ENCODE measurements at regions not wholly inside any gene's neighbourhood (a gene's known extent, or its start where the extent isn't known, plus 50 kb on each side); places are given as distances from the start of the nearest gene placed in this dataset.
"Not testable (repeated sequence)": the region's sequence is repeated elsewhere in the genome, so short reads cannot be mapped to it uniquely, and the experiment has no call there.

GRCh38 chr12:107493666-107494065, 191.9 kb upstream of the PWP1 start:
- no peak for DNase-seq (ENCODE audit: low read depth in 2 of 2)

GRCh38 chr12:107494331-107494730, 191.3 kb upstream of the PWP1 start:
- no peak for DNase-seq (ENCODE audit: low read depth in 2 of 2)

DNA sequence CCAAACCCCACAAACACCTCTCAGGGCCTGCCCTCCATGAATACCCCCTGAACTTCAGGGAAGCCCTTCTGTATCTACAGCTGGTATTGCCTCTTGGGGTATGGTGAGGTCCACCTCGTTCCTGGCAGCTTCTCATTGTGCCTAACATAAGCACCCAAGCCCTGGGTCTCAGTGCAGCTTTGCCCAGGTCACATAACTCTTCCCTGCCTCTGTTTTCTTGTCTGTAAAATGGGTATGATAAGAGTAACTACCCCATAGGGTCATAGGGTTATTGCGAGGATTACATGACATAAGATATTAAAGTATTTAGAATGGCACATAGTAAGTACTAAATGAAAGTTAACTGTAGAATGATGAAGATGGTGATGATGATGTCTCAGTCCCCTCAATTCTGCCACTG, 190.0 kb upstream of the PWP1 start:
- DNase-seq (ENCODE audit: low read depth in 2 of 2), result no peak

- no peak for DNase-seq (ENCODE audit: low read depth in 2 of 2)
Observed at GRCh38 chr12:107497231-107497630, 188.4 kb upstream of the PWP1 start.

DNA sequence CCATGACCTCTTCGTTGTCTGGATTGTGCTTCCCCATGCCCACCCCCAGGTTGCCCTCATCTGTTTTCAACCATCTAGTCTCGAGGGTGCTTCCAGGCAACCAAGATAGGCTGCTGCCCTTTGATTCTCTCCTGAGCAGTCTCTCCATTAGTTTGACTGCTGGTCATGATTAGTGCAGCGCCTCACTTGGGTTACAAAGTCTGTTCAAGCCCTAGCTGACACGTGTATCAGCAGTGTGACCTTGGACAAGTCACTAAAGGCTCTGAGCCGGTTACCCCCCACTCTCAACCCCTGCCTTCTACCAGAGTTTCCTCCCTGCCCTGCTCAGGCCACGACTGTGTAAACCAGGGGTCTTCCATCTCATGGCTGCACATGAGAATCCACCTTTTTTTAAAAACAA, 185.3 kb upstream of the PWP1 start:
- DNase-seq (ENCODE audit: low read depth in 2 of 2), result no peak

DNA sequence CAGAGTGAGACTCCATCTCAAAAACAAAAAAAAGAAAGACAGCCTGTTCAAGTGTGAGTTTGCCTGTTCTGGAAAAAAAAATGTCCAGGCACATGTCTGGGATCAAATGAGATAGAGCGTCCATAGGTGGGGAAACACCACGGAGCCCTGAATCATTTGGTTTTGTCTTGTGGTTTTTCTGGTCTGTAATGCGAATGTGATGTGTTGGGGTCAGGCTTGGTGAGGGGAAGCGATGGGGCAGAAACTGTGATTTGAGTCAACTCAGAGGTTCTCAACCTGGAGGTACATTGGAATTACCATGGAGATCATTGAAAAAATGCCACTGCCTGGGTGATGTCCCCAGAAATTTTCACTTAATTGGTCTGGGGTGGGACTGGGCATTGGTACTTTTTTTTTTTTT, 183.9 kb upstream of the PWP1 start:
- no peak for DNase-seq (ENCODE audit: low read depth in 2 of 2)

GRCh38 chr12:107503129-107503855, 182.3 kb upstream of the PWP1 start:
- no peak for DNase-seq (ENCODE audit: low read depth in 2 of 2)

- no peak for DNase-seq (ENCODE audit: low read depth in 2 of 2)
Observed at GRCh38 chr12:107503887-107504885, 181.4 kb upstream of the PWP1 start.

DNA sequence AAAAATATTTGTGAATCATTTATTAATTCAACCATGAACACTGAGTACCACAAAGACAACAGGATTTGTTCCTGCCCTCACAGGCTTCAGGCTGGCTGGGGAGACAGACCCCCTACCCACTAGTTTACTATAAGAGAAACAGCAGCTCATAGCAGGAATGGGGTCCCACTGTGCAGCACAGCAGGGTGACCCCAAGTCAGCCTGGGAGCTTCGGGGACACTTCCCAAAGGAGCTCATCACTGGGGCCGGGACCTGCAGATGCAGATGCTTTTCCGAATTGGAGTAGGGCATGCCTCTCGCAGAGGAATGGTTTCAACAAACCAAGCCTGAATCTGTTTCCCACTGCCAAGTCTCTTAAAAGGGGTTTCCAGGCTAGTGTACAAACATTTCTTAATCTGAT, 176.2 kb upstream of the PWP1 start:
- no peak for DNase-seq (ENCODE audit: low read depth in 2 of 2)

- no peak for DNase-seq (ENCODE audit: low read depth in 2 of 2)
Observed at GRCh38 chr12:107510211-107510610, 175.4 kb upstream of the PWP1 start.

DNA sequence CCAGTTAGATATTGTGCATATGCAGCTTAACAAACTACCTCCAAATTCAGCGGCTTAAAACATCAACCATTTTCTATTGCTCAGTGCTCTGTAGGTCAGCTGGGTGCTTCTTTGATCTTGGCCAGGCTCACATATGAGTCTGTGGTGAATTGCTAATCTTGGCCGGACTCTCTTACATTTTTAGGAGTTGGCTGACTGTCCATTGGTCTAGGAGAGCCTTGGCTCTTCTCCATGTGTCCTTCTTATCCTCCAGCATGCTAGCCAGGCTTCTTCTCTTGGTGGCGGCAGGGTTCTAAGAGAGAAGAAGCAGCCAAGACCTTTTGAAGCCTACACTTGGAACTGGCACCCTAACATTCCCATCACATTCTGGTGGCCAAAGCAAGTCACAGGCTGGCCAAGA, 174.3 kb upstream of the PWP1 start:
- no peak for DNase-seq (ENCODE audit: low read depth in 2 of 2)

DNA sequence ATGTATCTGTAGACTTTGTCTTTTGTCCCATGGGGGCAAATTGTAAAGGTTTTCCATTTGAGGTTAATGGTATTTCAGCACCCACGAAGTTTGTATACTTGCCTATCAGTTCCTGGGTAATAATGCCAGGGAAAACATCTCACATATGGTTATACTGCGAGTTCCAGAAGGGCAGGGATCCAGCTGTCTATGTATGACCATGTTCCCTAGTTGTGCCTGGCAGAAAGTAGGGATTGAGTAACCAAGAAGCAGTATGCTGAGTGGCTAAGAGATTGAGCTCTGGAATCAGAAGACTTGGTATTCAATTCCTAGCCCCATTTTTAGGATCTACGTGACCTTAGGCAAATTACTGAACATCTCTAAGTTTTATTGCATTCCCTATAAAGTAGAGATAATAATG, 173.2 kb upstream of the PWP1 start:
- DNase-seq (ENCODE audit: low read depth in 2 of 2), result no peak

- DNase-seq (ENCODE audit: low read depth in 2 of 2), result no peak
Observed at GRCh38 chr12:107513184-107513583, 172.4 kb upstream of the PWP1 start.

GRCh38 chr12:107513636-107514400, 171.8 kb upstream of the PWP1 start:
- no peak for DNase-seq (ENCODE audit: low read depth in 2 of 2)

- DNase-seq (ENCODE audit: low read depth in 2 of 2), result peak; percentile 20 to 21
Observed at GRCh38 chr12:107514887-107515445, 170.6 kb upstream of the PWP1 start.

- DNase-seq (ENCODE audit: low read depth in 2 of 2), result peak; percentile 71 to 74
Observed at GRCh38 chr12:107515446-107515958, 170.1 kb upstream of the PWP1 start.

DNA sequence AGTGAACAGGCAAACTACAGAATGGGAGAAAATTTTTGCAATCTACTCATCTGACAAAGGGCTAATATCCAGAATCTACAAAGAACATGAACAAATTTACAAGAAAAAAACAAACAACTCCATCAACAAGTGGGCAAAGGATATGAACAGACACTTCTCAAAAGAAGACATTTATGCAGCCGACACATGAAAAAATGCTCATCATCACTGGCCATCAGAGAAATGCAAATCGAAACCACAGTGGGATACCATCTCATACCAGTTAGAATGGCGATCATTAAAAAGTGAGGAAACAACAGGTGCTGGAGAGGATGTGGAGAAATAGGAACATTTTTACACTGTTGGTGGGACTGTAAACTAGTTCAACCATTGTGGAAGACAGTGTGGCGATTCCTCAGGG, 167.8 kb upstream of the PWP1 start:
- DNase-seq (ENCODE audit: low read depth in 2 of 2), result not testable (repeated sequence)

DNA sequence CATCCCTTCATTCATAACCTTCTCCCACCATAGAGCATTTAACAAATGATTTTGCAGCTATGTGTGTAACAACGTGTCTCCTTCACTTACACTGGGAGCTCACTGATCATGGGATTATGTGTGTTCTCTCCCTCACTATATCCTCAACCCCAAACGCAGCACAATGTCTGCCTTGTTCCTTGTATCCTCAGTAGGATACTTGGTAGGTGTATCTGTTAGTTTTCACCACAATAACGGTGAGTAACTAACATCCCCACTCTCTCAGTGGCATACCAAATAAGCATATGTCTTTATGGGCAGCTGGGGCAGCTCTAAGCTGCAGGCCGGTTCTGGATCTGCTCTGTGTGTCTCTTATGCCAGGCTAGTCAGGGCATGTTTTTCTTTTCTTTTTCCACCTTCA, 166.7 kb upstream of the PWP1 start:
- no peak for DNase-seq (ENCODE audit: low read depth in 2 of 2)

DNA sequence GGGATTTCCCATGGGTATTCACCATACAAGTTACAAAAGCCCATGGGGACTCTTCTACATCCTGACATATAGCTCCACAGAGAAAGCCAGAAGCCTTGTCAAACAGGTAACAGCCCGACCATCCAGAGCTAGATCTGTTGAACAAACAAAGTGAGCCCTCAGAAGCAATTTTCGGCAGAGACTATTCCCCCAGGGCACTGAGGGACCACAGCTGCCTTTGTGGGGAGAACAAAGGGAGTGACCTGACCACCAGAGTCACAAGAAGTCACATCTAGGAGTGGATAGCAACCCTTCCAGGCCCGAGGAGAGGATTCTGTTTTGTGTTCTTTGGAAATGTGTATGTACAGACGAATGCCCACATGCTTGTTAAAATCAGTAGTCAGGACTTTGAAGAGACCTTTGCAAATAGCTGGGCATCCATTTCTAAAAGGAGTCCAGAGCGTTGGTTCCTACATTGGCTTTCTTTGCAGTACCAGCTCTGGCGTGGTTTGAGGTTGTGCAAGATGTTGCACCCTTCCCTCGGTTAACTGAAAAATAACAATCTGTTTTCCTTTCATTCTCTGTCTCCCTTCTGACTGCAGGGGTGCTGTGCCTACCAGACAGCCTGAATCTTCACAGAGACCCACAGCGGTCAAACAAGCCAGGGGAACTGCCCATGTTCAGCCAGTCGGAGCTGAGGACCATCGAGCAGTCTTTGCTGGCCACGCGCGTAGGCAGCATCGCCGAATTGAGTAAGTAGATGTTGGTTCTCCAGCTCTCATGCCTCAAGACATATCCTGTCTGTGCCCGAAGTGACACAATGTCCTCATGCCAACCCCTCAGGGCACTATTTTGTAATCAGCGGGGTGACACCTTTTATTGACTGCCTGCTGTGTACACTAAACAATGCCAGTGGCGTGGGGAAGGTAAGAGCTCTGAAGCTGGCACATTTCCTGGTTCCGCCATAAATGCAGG, 165.4 kb upstream of the PWP1 start:
- no peak for DNase-seq (ENCODE audit: low read depth in 2 of 2)

- no peak for DNase-seq (ENCODE audit: low read depth in 2 of 2)
Observed at GRCh38 chr12:107521826-107522355, 163.7 kb upstream of the PWP1 start.

Measured in fibroblast of skin of left biceps (primary cell).